ENCODE measurements at regions not wholly inside any gene's neighbourhood (a gene's known extent, or its start where the extent isn't known, plus 50 kb on each side); places are given as distances from the start of the nearest gene placed in this dataset.

GRCh38 chr5:12177851-12178250 is 273.6 kb upstream of the CTNND2 start:
- TF ChIP-seq CTCF (IDR thresholded peaks at IDR 0.05; ENCODE audit: borderline replicate concordance): no peak
- no peak for DNase-seq
- H3K9me3 ChIP-seq (replicated peaks): peaks cover 12% of the 10 kb centered on the region
- no peaks in the 10 kb centered on the region for H3K4me1 ChIP-seq
- no peak overlapping the region for H3K4me3 ChIP-seq
- intact Hi-C loops (cut with micrococcal nuclease): no loop called here
- H3K27ac ChIP-seq (replicated peaks): no peak overlapping the region
- no peaks in the 10 kb centered on the region for H3K27me3 ChIP-seq (ENCODE audit: low read depth)
- H3K36me3 ChIP-seq: no peaks in the 10 kb centered on the region

- H3K4me1 ChIP-seq: no peaks in the 10 kb centered on the region
- intact Hi-C loops (cut with micrococcal nuclease): no loop called here
- no peak overlapping the region for H3K4me3 ChIP-seq
- no peak overlapping the region for H3K27ac ChIP-seq (replicated peaks)
- H3K27me3 ChIP-seq (ENCODE audit: low read depth): no peaks in the 10 kb centered on the region
- H3K36me3 ChIP-seq: no peaks in the 10 kb centered on the region
- DNase-seq: no peak
- H3K9me3 ChIP-seq (replicated peaks): peaks cover 12% of the 10 kb centered on the region
- no peak for TF ChIP-seq CTCF (IDR thresholded peaks at IDR 0.05; ENCODE audit: borderline replicate concordance)
These were observed 273.0 kb upstream of the CTNND2 start for GRCh38 chr5:12177225-12177624.

- intact Hi-C loops (cut with micrococcal nuclease): no loop called here
- Histone ChIP-seq H3K4me1 (no peaks in the 10 kb centered on the region), H3K27ac (replicated peaks) (no peak overlapping the region), H3K4me3 (no peak overlapping the region), H3K9me3 (replicated peaks) (peaks cover 12% of the 10 kb centered on the region), H3K36me3 (no peaks in the 10 kb centered on the region), H3K27me3 (ENCODE audit: low read depth) (no peaks in the 10 kb centered on the region)
- no peak for DNase-seq
- no peak for TF ChIP-seq CTCF (IDR thresholded peaks at IDR 0.05; ENCODE audit: borderline replicate concordance)
These were observed 271.8 kb upstream of the CTNND2 start for GRCh38 chr5:12175914-12176585.

GRCh38 chr5:12174734-12175133 is 270.5 kb upstream of the CTNND2 start:
- Histone ChIP-seq H3K9me3 (replicated peaks) (peaks cover 12% of the 10 kb centered on the region), H3K27me3 (ENCODE audit: low read depth) (no peaks in the 10 kb centered on the region), H3K4me1 (no peaks in the 10 kb centered on the region), H3K4me3 (no peak overlapping the region), H3K36me3 (no peaks in the 10 kb centered on the region), H3K27ac (replicated peaks) (no peak overlapping the region)
- no peak for TF ChIP-seq CTCF (IDR thresholded peaks at IDR 0.05; ENCODE audit: borderline replicate concordance)
- DNase-seq: no peak
- intact Hi-C loops (cut with micrococcal nuclease): no loop called here

GRCh38 chr5:12169536-12169935 is 265.3 kb upstream of the CTNND2 start:
- no peak overlapping the region for H3K4me3 ChIP-seq
- H3K9me3 ChIP-seq (replicated peaks): no peaks in the 10 kb centered on the region
- H3K4me1 ChIP-seq: no peaks in the 10 kb centered on the region
- no peak for DNase-seq
- H3K36me3 ChIP-seq: no peaks in the 10 kb centered on the region
- H3K27ac ChIP-seq (replicated peaks): no peak overlapping the region
- H3K27me3 ChIP-seq (ENCODE audit: low read depth): no peaks in the 10 kb centered on the region
- no peak for TF ChIP-seq CTCF (IDR thresholded peaks at IDR 0.05; ENCODE audit: borderline replicate concordance)
- intact Hi-C loops (cut with micrococcal nuclease): no loop called here

All from left ventricle myocardium inferior (tissue), 1 donor.